GM21786 (cell line): ENCODE measurements at regions not wholly inside any gene's neighbourhood (a gene's known extent, or its start where the extent isn't known, plus 50 kb on each side); places are given as distances from the start of the nearest gene placed in this dataset.
"Not testable (repeated sequence)": the region's sequence is repeated elsewhere in the genome, so short reads cannot be mapped to it uniquely, and the experiment has no call there.

ENCODE experiments used
- ATAC-seq: cut with Tn5 transposase; IDR thresholded peaks from one replicate; pipeline ENCODE4 v1.9.1; 2021; ENCODE audit not compliant: unreplicated experiment

DNA sequence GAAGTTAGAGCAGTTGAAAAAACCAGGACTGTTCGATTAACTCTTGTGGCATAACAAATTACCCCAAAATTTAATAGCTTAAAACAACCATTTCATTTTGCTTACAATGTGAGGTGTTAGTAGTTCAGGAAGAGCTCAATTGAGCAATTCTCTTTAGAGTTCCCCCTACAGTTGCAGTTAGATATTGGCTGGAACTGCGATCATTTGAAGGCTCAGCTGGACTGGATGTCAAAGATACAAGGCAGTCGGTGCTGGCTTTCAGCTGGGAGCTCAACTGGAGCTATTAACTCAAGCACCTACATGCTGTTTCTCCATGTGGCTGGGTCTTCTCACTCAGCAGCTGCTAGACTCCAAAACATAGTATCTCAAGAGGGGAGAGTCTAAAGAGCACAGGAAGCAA is 96.0 kb upstream of the LOC128125822 start:
- ATAC-seq: peak; percentile 50

DNA sequence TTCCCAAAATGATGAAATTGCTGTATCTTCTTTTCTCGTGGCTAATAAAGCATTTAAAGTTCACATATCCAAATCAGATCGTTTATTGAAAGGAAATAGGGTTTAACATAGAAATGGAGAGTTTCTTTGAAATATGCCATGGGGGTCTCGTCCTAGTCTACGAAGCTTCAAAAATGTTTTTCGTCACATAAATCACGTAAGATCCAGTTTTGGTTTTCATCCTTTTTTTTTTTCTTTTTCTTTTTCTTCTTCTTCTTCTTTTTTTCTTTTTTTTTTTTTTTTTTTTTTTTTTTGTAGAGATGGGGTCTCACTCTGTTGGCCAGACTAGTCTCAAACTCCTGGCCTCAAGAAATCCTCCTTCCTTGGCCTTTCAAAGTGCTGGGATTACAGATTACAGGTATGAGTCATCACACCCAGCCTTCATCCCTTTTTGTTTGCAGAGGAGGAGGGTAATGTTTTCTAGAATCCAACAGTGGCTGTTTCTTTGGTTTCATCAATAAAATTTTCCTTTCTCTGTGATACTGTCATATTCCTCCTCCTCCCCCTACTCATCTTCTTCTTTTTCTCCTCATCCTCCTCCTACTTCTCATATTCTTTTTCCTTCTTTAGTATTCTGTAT is 94.7 kb upstream of the LOC128125822 start:
- ATAC-seq: no peak

DNA sequence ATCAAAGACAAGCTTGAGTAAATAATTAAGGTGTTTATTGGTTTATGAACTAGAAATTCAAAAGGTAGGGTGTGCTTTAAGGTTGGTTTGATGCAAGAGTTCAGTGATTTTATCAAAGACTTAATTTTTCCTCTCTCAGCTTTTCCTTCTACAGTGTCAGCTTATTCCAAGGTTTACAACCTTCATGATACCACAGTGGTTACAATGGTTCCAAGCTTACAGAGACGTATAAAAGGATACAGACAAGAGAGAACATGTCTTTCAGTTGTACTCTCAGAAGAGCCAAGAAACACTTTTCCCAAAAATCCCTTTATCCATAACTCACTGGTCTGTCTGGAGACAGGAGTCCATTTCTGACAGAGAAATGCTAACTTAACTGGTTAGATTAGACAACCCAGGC is 93.5 kb upstream of the LOC128125822 start:
- no peak for ATAC-seq

DNA sequence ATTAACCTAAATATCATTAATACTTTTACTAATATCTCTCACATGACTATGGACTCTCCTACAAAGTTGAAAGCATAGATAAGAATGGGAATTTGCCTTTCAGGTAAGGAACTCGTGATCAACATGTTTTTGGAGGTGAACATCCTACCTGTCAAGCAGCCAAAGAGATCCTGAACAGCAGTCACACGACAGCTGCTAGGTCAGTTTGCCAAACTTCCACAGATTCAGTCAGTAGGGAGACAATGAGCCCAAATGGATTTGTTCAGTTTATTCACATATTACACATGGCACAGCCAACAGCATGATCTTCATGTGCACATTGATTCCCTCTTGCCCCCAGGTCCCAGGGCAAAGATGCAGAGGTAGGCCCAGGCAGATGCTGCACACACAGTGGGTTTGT is 86.1 kb upstream of the LOC128125822 start:
- ATAC-seq: no peak

GRCh38 chr6:63487103-63487813 is 85.0 kb upstream of the LOC128125822 start:
- no peak for ATAC-seq

- ATAC-seq: no peak
These were observed 81.2 kb upstream of the LOC128125822 start for GRCh38 chr6:63491119-63491518.

- ATAC-seq: no peak
These were observed 79.8 kb upstream of the LOC128125822 start for GRCh38 chr6:63492476-63492875.

GRCh38 chr6:63493557-63493956 is 78.7 kb upstream of the LOC128125822 start:
- ATAC-seq: no peak

DNA sequence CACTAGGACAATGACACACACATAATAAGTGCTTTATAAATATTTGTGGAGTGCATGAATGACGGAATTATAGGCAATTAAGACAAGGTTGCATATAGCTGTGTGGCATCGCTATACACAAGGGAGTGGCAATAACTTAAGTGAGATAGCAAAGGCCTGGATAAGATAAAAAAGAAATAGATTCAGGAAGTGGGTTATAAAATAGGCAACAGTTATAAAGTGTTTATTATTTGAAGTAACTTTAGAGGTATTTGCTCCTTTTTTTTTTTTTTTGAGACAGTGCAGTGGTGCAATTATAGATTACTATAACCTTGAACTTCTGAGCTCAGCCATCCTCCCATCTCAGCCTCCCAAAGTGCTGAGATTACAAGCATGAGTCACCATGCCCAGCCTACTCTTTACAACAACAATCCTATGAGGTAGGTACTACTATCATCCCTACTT is 75.9 kb upstream of the LOC128125822 start:
- no peak for ATAC-seq

DNA sequence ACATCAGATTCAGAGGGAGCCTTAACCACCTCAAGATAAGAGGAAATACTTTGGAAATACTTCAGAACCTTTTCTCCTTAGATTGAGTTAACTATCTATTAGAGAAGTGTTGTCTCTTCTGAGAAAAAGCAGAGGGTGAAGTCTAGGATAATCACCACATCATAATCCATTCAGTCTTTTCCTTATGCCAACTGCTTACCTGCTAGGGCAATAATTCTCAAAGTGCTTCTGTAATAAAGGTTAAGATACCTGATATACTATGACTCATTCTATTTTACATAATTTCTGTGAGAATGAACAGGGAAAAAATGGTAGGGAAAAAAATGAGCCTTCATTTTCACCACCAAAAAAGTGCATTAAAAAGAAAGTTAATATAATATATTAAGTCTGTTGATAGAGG is 70.1 kb upstream of the LOC128125822 start:
- ATAC-seq: no peak

DNA sequence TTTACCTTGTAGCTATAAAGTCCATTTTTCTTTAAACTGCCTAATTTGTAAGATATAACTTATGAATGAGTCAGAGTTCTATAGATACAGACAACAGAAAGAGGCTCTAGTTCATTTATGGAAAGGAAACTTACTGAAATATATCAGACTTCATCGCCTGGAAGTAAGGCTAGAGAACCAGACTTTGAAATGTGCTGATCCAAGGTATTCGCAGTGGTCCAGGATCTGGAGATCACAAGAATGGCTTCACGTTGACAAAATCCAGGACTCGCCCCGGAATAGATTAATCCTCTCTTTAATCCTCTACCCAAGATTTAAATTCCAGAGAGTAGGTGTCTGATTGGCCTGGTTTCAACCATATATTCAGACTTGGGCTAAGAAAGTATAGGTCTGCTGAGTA is 69.1 kb upstream of the LOC128125822 start:
- ATAC-seq: no peak

GRCh38 chr6:63504777-63505384 is 67.4 kb upstream of the LOC128125822 start:
- ATAC-seq: peak; percentile 98

GRCh38 chr6:63507096-63507495 is 65.2 kb upstream of the LOC128125822 start:
- ATAC-seq: no peak

- no peak for ATAC-seq
These were observed 62.5 kb upstream of the LOC128125822 start for GRCh38 chr6:63509652-63510352.

- ATAC-seq: no peak
These were observed 62.0 kb upstream of the LOC128125822 start for GRCh38 chr6:63510353-63510686.

GRCh38 chr6:63510849-63511248 is 61.4 kb upstream of the LOC128125822 start:
- no peak for ATAC-seq

GRCh38 chr6:63514488-63515173 is 57.6 kb upstream of the LOC128125822 start:
- ATAC-seq: no peak

- ATAC-seq: not testable (repeated sequence)
These were observed 57.1 kb upstream of the LOC128125822 start for GRCh38 chr6:63515227-63515626.

DNA sequence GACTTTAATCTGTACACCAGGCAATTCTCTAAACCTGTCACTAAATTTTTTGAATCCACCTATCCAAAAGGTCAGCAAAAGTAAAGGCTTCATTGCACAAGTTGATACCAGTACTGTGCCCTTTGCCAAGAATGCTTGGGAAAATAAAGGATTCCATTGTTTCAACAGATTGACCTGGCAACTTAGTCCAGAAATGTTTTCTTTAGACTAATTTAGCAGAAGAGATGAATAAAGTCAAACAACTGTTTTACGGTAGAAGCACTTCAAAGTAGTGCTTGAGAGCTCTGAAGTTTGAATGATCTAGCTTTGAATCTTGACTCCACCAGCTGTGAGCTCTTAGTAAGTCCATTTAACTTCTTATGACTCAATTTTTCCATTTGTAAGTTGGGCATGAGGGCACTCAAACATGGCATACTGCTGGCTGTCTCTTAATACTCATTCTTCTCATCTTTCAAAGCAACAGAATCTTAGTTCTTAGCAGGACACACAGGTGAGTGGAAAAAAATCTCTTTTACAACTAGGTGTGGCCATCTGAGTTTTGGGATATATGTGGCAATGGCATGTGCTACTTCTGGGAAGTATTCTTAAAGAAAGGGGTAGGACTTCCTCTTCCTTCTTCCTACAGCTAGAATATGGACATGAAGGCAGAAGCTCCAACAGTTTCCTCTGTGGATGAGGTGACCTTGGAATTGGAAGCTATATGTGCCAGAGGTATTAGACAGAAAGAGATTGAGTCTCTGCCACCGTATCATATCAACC is 55.9 kb upstream of the LOC128125822 start:
- no peak for ATAC-seq

GRCh38 chr6:63517221-63517620 is 55.1 kb upstream of the LOC128125822 start:
- ATAC-seq: no peak
